PC-9 (cell line): ENCODE measurements at regions not wholly inside any gene's neighbourhood (a gene's known extent, or its start where the extent isn't known, plus 50 kb on each side); places are given as distances from the start of the nearest gene placed in this dataset.

Experiments used
- BruUV-seq: library from RNA; stranded (reverse); fragments of 400-500 nt; replicated peaks from 2 replicates; lab custom pipeline; 2021; lab: Mats Ljungman, UMichigan
- CTCF ChIA-PET: fragments of 300-600 bp; sonication (Branson Sonifier 250); formaldehyde crosslinking; loops from one replicate; lab custom pipeline; 2022; ENCODE audit warnings: antibody characterized with exemption; lab: Charles Lee
- POLR2A ChIA-PET: fragments of 300-600 bp; sonication (Branson Sonifier 250); formaldehyde crosslinking; loops from one replicate; lab custom pipeline; 2022; ENCODE audit warnings: antibody characterized with exemption; ENCODE audit not compliant: unreplicated experiment; lab: Charles Lee
- DNase-seq, 2 experiments: peaks; one replicate each; pipeline versions ENCODE4 v3.0.0 to v3.0.0-alpha.2; 2015 to 2022; ENCODE audit warnings: mixed read lengths in 1 of 2
- H2AFZ ChIP-seq: fragments of 200-600 bp; sonication (generic); 2 replicates; pipeline ENCODE4 v1.8.1; 2017; ENCODE audit warnings: antibody characterized with exemption
- H3F3A ChIP-seq: fragments of 200-600 bp; sonication (generic); 2 replicates; pipeline ENCODE4 v1.8.1; 2017; ENCODE audit warnings: antibody characterized with exemption, mild to moderate bottlenecking, low read depth; ENCODE audit not compliant: insufficient read depth
- H3K27ac ChIP-seq: fragments of 200-600 bp; sonication (generic); 2 replicates; pipeline ENCODE4 v1.6.1; 2016; ENCODE audit warnings: mixed run types
- H3K27me3 ChIP-seq: fragments of 200-600 bp; sonication (generic); 2 replicates; pipeline ENCODE4 v1.6.1; 2016; ENCODE audit warnings: low read depth, mixed run types; ENCODE audit not compliant: insufficient read depth
- H3K36me3 ChIP-seq: fragments of 200-600 bp; sonication (generic); 2 replicates; pipeline ENCODE4 v1.6.1; 2016; ENCODE audit warnings: low read depth, mixed run types
- H3K4me1 ChIP-seq: fragments of 200-600 bp; sonication (generic); replicated peaks from 2 replicates; pipeline ENCODE4 v1.6.1; 2016; ENCODE audit warnings: mixed run types; ENCODE audit not compliant: insufficient read depth
- H3K4me2 ChIP-seq: fragments of 200-600 bp; sonication (generic); 2 replicates; pipeline ENCODE4 v1.6.1; 2017; ENCODE audit warnings: mixed run types
- H3K4me3 ChIP-seq: fragments of 200-600 bp; sonication (generic); 2 replicates; pipeline ENCODE4 v1.6.1; 2016; ENCODE audit warnings: mixed run types
- H3K79me2 ChIP-seq: fragments of 200-600 bp; sonication (generic); 2 replicates; pipeline ENCODE4 v1.6.1; 2017; ENCODE audit warnings: low read depth, mixed run types
- H3K9me2 ChIP-seq: fragments of 200-600 bp; sonication (generic); 2 replicates; pipeline ENCODE4 v1.8.1; 2017; ENCODE audit warnings: mild to moderate bottlenecking; ENCODE audit not compliant: insufficient read depth
- H3K9me3 ChIP-seq: fragments of 200-600 bp; sonication (generic); 2 replicates; pipeline ENCODE4 v1.8.1; 2016; ENCODE audit warnings: low read depth; ENCODE audit not compliant: insufficient read depth
- H4K20me1 ChIP-seq: fragments of 200-600 bp; sonication (generic); 2 replicates; pipeline ENCODE4 v1.8.1; 2017; ENCODE audit not compliant: insufficient read depth
- EZH2 ChIP-seq: fragments of 200-600 bp; sonication (generic); IDR thresholded peaks from 2 replicates; pipeline ENCODE4 v1.8.0; 2017; ENCODE audit warnings: antibody characterized with exemption, low read depth
- intact Hi-C: fragments of 100-400 bp; cut with micrococcal nuclease; formaldehyde crosslinking; loops from one replicate; pipeline ENCODE4 v1.10.0; 2022; ENCODE audit not compliant: unreplicated experiment
- TF ChIP-seq, protein P1 (sequence below): fragments of 200-600 bp; sonication (generic); conservative IDR thresholded peaks from 2 replicates; pipeline ENCODE4 v1.6.1; 2017; ENCODE audit warnings: mixed run types, antibody characterized with exemption, mild to moderate bottlenecking, moderate library complexity

DNA sequence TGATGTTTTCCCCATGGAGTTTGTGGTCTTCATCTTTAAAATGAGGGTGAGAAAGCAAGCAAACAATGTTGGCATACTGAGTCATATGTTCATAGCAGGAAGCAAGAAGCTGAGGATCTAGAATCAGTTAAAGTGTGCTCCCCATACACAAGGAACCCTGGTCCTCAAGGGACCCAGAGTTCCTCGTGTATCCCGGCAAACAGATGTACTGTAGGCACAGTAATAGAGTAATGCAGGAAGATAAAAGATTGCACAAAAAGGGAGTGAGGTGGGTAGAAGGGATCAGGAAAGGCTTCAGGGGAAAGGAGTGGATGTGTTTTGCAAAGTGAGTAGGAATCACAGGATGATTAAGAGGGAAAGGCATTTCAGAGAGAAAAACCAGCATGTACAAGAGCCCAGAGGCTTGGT is 412.3 kb upstream of the CDH11 start:
- H3K79me2 ChIP-seq, result no peaks in the 10 kb centered on the region
- H2AFZ ChIP-seq, result no peak overlapping the region
- no peaks in the 10 kb centered on the region for H3K9me3 ChIP-seq
- TF ChIP-seq, protein P1, sequence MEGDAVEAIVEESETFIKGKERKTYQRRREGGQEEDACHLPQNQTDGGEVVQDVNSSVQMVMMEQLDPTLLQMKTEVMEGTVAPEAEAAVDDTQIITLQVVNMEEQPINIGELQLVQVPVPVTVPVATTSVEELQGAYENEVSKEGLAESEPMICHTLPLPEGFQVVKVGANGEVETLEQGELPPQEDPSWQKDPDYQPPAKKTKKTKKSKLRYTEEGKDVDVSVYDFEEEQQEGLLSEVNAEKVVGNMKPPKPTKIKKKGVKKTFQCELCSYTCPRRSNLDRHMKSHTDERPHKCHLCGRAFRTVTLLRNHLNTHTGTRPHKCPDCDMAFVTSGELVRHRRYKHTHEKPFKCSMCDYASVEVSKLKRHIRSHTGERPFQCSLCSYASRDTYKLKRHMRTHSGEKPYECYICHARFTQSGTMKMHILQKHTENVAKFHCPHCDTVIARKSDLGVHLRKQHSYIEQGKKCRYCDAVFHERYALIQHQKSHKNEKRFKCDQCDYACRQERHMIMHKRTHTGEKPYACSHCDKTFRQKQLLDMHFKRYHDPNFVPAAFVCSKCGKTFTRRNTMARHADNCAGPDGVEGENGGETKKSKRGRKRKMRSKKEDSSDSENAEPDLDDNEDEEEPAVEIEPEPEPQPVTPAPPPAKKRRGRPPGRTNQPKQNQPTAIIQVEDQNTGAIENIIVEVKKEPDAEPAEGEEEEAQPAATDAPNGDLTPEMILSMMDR, result no peak
- TF ChIP-seq EZH2, result no peak
- no peak overlapping the region for H3K4me2 ChIP-seq
- H3K27ac ChIP-seq, result no peak overlapping the region
- H3K27me3 ChIP-seq, result no peaks in the 10 kb centered on the region; the same call in 1 of the 2 replicates
- H3K4me1 ChIP-seq, result no peaks in the 10 kb centered on the region
- no peaks in the 10 kb centered on the region; the same call in 1 of the 2 replicates for H4K20me1 ChIP-seq
- H3K36me3 ChIP-seq, result no peaks in the 10 kb centered on the region
- DNase-seq, result no peak
- no peaks in the 10 kb centered on the region; the same call in 1 of the 2 replicates for H3K9me2 ChIP-seq
- intact Hi-C loops, result no loop called here
- POLR2A ChIA-PET, result no interaction called here
- no TSS peak for BruUV-seq
- H3K4me3 ChIP-seq, result no peak overlapping the region
- CTCF ChIA-PET, result no interaction called here
- no peaks in the 10 kb centered on the region for H3F3A ChIP-seq

DNA sequence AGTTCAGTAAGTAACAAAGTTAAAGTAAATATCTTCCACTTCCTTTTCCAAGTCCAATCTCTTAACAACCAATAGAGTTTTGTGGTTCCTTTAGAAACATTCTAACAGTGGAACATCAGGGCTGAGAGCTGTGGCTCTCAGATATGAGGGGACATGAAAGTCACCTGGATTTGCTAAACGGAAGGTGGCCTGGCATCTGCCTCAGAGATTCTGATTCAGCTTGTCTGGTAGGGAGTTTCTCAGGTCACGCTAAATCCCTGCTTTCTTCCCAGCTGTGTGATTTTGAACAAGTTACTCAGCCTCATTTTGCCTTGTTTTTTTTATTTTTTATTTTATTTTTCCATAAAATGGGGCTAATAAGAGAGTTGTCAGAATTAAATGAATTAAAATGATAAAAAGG is 411.0 kb upstream of the CDH11 start:
- TF ChIP-seq EZH2, result no peak
- TF ChIP-seq, protein P1, result no peak
- Histone ChIP-seq H3K79me2 (no peaks in the 10 kb centered on the region), H3K27ac (no peak overlapping the region), H4K20me1 (no peaks in the 10 kb centered on the region; the same call in 1 of the 2 replicates), H3K27me3 (no peaks in the 10 kb centered on the region; the same call in 1 of the 2 replicates), H3K4me2 (no peak overlapping the region), H3K4me3 (no peak overlapping the region), H3F3A (no peaks in the 10 kb centered on the region), H3K9me3 (no peaks in the 10 kb centered on the region), H3K36me3 (no peaks in the 10 kb centered on the region), H3K4me1 (no peaks in the 10 kb centered on the region), H2AFZ (no peak overlapping the region), H3K9me2 (no peaks in the 10 kb centered on the region)
- ChIA-PET CTCF (interaction anchor here (0.6 kb wide), 1 partner anchor 861 kb away, joined by 3 read pairs; no protein-coding TSS in a partner anchor), POLR2A (no interaction called here)
- no peak for DNase-seq
- intact Hi-C loops, result no loop called here
- no TSS peak for BruUV-seq

DNA sequence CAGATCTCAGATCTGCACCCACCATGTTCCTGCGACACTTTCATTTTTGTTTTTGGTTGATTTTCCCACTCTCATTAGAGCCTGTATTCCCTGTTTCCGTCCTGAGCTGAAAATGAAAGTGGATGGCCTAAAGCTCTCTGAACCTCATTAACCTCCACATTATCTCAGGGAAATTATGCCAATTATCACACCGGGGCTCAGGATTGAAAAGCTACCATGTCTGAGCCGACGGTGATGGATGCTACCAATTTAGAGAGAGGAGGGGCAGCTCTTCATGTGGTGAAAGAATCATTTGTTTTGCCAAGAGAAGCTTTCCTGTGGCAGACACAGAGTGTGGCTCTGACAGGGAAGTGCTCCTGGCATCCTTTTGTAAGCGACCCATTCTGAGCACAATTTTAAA is 410.4 kb upstream of the CDH11 start:
- POLR2A ChIA-PET, result interaction anchor here (0.6 to 0.7 kb wide), 2 partner anchors 93 to 670 kb away, joined by 3 read pairs; no protein-coding TSS in a partner anchor
- peak overlapping the region; percentile 38; the same call in 1 of the 2 replicates for H3K4me2 ChIP-seq

More for the DNA sequence above, 410.4 kb upstream of the CDH11 start:
- CTCF ChIA-PET, result interaction anchor here (0.6 kb wide), 1 partner anchor 861 kb away, joined by 3 read pairs; no protein-coding TSS in a partner anchor
- no peak overlapping the region for H3K4me3 ChIP-seq
- TF ChIP-seq EZH2, result no peak
- TF ChIP-seq, protein P1, result no peak
- H3K9me2 ChIP-seq, result no peaks in the 10 kb centered on the region
- H3K9me3 ChIP-seq, result no peaks in the 10 kb centered on the region
- H3F3A ChIP-seq, result no peaks in the 10 kb centered on the region
- no peak overlapping the region for H2AFZ ChIP-seq
- intact Hi-C loops, result no loop called here
- no peaks in the 10 kb centered on the region for H3K36me3 ChIP-seq
- DNase-seq, result no peak
- BruUV-seq, result no TSS peak
- H3K79me2 ChIP-seq, result no peaks in the 10 kb centered on the region
- H3K27ac ChIP-seq, result no peak overlapping the region
- no peaks in the 10 kb centered on the region; the same call in 1 of the 2 replicates for H4K20me1 ChIP-seq
- H3K4me1 ChIP-seq, result no peaks in the 10 kb centered on the region
- no peaks in the 10 kb centered on the region; the same call in 1 of the 2 replicates for H3K27me3 ChIP-seq
